ENCODE measurements at regions not wholly inside any gene's neighbourhood (a gene's known extent, or its start where the extent isn't known, plus 50 kb on each side); places are given as distances from the start of the nearest gene placed in this dataset.

DNA sequence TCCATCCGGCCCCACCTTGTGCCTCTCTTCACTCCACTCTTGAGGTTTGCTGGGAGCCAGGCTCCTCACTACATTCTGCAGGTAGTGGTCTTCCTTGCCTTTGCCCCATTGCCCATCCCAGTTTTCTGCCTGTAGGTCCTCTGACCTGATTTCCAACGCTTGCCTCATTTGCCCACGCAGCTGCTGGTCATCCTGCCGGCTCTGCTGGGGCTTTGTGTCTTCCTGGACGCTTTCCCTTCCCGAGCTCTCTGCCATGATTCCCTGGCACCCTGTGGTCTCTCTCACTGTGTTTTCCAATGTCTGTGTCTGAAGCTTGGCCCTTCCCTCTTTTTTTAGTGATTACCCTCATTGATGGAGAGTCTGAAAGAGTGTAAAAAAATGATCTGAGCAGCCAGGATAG is 451.6 kb downstream of the UTRN start:
- Histone ChIP-seq H3K4me2 (ENCODE audit: low read length) (no peak overlapping the region), H3K9ac (ENCODE audit: low read length) (no peak overlapping the region), H4K20me1 (ENCODE audit: low read length) (no peaks in the 10 kb centered on the region), H3F3A (ENCODE audit: low read length, unreplicated experiment) (no peaks in the 10 kb centered on the region), H3K27ac (ENCODE audit: low read length) (no peak overlapping the region), H3K36me3 (ENCODE audit: low read depth, low read length) (no peaks in the 10 kb centered on the region), H3K79me2 (ENCODE audit: low read length) (no peaks in the 10 kb centered on the region), H3K9me2 (replicated peaks; ENCODE audit: low read length) (no peaks in the 10 kb centered on the region), H3K27me3 (ENCODE audit: low read length) (no peaks in the 10 kb centered on the region), H3K4me1 (ENCODE audit: insufficient read depth, low read length) (no peaks in the 10 kb centered on the region), H2AFZ (ENCODE audit: low read length) (no peak overlapping the region), H3K9me3 (ENCODE audit: low read length) (no peaks in the 10 kb centered on the region), H3K4me3 (ENCODE audit: low read length) (no peak overlapping the region)
- TF ChIP-seq, protein P1, sequence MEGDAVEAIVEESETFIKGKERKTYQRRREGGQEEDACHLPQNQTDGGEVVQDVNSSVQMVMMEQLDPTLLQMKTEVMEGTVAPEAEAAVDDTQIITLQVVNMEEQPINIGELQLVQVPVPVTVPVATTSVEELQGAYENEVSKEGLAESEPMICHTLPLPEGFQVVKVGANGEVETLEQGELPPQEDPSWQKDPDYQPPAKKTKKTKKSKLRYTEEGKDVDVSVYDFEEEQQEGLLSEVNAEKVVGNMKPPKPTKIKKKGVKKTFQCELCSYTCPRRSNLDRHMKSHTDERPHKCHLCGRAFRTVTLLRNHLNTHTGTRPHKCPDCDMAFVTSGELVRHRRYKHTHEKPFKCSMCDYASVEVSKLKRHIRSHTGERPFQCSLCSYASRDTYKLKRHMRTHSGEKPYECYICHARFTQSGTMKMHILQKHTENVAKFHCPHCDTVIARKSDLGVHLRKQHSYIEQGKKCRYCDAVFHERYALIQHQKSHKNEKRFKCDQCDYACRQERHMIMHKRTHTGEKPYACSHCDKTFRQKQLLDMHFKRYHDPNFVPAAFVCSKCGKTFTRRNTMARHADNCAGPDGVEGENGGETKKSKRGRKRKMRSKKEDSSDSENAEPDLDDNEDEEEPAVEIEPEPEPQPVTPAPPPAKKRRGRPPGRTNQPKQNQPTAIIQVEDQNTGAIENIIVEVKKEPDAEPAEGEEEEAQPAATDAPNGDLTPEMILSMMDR (conservative IDR thresholded peaks at IDR 0.05; ENCODE audit: low read depth, low read length) = no peak
- TF ChIP-seq EZH2phosphoT487 (IDR thresholded peaks at IDR 0.05; ENCODE audit: borderline replicate concordance, low read length) = no peak
- ATAC-seq (no peak), DNase-seq (no peak)
- ChIA-PET CTCF (no interaction called here), POLR2A (ENCODE audit: unreplicated experiment) (no interaction called here)
- no TSS peak for BruUV-seq (replicated peaks)
- intact Hi-C loops (cut with micrococcal nuclease) = no loop called here

DNA sequence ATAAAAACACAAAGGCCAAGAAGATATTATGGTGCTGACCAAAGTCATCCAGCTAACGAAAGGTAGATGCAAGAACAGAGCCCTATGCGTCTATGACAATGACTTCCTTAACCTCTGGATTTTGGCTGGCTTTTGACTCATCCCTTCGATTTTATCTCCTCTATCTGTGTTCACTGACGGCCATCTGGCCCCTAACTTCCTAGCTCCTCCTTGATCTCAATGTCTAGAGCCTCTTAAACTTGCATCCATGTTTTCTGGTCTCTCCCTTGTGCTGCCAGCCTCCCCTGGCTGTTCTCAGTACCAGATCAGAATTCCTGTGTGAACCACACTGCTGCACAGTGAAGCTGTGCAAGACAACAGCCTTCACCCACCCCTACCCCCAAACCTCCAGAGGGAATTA is 452.9 kb downstream of the UTRN start:
- no TSS peak for BruUV-seq (replicated peaks)
- H3K9me3 ChIP-seq (ENCODE audit: low read length) = no peaks in the 10 kb centered on the region
- POLR2A ChIA-PET (ENCODE audit: unreplicated experiment) = no interaction called here
- TF ChIP-seq EZH2phosphoT487 (IDR thresholded peaks at IDR 0.05; ENCODE audit: borderline replicate concordance, low read length) (no peak), EZH2 (IDR thresholded peaks at IDR 0.05; ENCODE audit: low read length, unreplicated experiment) (no peak)
- TF ChIP-seq, protein P1 (conservative IDR thresholded peaks at IDR 0.05; ENCODE audit: low read depth, low read length) = no peak
- no peaks in the 10 kb centered on the region for H3K79me2 ChIP-seq (ENCODE audit: low read length)
- H3K9me2 ChIP-seq (replicated peaks; ENCODE audit: low read length) = no peaks in the 10 kb centered on the region
- H3K27me3 ChIP-seq (ENCODE audit: low read length) = no peaks in the 10 kb centered on the region
- no peaks in the 10 kb centered on the region for H3F3A ChIP-seq (ENCODE audit: low read length, unreplicated experiment)
- CTCF ChIA-PET = no interaction called here
- no peak for ATAC-seq
- H3K4me3 ChIP-seq (ENCODE audit: low read length) = no peak overlapping the region
- H3K4me2 ChIP-seq (ENCODE audit: low read length) = no peak overlapping the region
- H3K36me3 ChIP-seq (ENCODE audit: low read depth, low read length) = no peaks in the 10 kb centered on the region
- no peaks in the 10 kb centered on the region for H4K20me1 ChIP-seq (ENCODE audit: low read length)
- DNase-seq = no peak
- H2AFZ ChIP-seq (ENCODE audit: low read length) = no peak overlapping the region
- intact Hi-C loops (cut with micrococcal nuclease) = no loop called here
- H3K9ac ChIP-seq (ENCODE audit: low read length) = no peak overlapping the region
- H3K4me1 ChIP-seq (ENCODE audit: insufficient read depth, low read length) = no peaks in the 10 kb centered on the region
- H3K27ac ChIP-seq (ENCODE audit: low read length) = no peak overlapping the region

DNA sequence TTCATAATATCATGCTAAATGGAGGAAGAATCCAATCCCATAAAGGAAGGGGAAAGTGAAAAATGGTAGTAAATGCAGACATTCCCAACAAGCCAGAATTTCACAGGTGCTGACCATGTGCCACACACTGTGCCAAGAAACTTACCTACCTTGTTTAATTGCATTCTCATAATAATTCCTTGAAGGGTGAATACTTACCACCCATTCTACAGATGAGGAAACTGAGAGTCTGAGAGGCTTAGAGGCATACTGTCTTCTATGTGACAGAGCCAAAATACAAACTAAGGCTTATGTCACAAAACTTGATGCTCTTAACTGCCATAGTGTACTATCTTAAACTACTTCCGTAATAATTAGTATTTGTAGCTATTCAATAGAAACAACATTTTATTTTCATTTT is 454.7 kb downstream of the UTRN start:
- Histone ChIP-seq H3K9me2 (replicated peaks; ENCODE audit: low read length) (no peaks in the 10 kb centered on the region), H3K9ac (ENCODE audit: low read length) (no peak overlapping the region), H2AFZ (ENCODE audit: low read length) (no peak overlapping the region), H3K27ac (ENCODE audit: low read length) (no peak overlapping the region), H3F3A (ENCODE audit: low read length, unreplicated experiment) (no peaks in the 10 kb centered on the region), H3K36me3 (ENCODE audit: low read depth, low read length) (no peaks in the 10 kb centered on the region), H3K4me2 (ENCODE audit: low read length) (no peak overlapping the region), H3K27me3 (ENCODE audit: low read length) (no peaks in the 10 kb centered on the region), H4K20me1 (ENCODE audit: low read length) (no peaks in the 10 kb centered on the region), H3K79me2 (ENCODE audit: low read length) (no peaks in the 10 kb centered on the region), H3K4me3 (ENCODE audit: low read length) (no peak overlapping the region), H3K9me3 (ENCODE audit: low read length) (no peaks in the 10 kb centered on the region), H3K4me1 (ENCODE audit: insufficient read depth, low read length) (no peaks in the 10 kb centered on the region)
- intact Hi-C loops (cut with micrococcal nuclease) = no loop called here
- TF ChIP-seq EZH2phosphoT487 (IDR thresholded peaks at IDR 0.05; ENCODE audit: borderline replicate concordance, low read length) (no peak), EZH2 (IDR thresholded peaks at IDR 0.05; ENCODE audit: low read length, unreplicated experiment) (no peak)
- TF ChIP-seq, protein P1 (conservative IDR thresholded peaks at IDR 0.05; ENCODE audit: low read depth, low read length) = no peak
- no TSS peak for BruUV-seq (replicated peaks)
- ChIA-PET POLR2A (ENCODE audit: unreplicated experiment) (no interaction called here), CTCF (no interaction called here)
- no peak for DNase-seq
- no peak for ATAC-seq

Data from PC-3 (cell line).